MG63 (cell line): ENCODE measurements at regions not wholly inside any gene's neighbourhood (a gene's known extent, or its start where the extent isn't known, plus 50 kb on each side); places are given as distances from the start of the nearest gene placed in this dataset.

Experiments
- DNase-seq: peaks from one replicate; pipeline ENCODE4 v3.0.0-alpha.2; 2020
- H3K27me3 ChIP-seq: fragments of 250-450 bp; sonication (Bioruptor Pico); 2 replicates; pipeline ENCODE4 v1.5.1; 2020; ENCODE audit warnings: mild to moderate bottlenecking, moderate library complexity
- H3K36me3 ChIP-seq: fragments of 250-450 bp; sonication (Bioruptor Pico); 2 replicates; pipeline ENCODE4 v1.5.1; 2020; ENCODE audit warnings: mild to moderate bottlenecking, moderate library complexity
- H3K4me3 ChIP-seq: fragments of 250-450 bp; sonication (Bioruptor Pico); 2 replicates; pipeline ENCODE4 v1.5.1; 2020; ENCODE audit warnings: mild to moderate bottlenecking, moderate library complexity
- H3K9me3 ChIP-seq: fragments of 250-450 bp; sonication (Bioruptor Pico); 2 replicates; pipeline ENCODE4 v1.5.1; 2020; ENCODE audit warnings: mild to moderate bottlenecking, moderate library complexity

DNA sequence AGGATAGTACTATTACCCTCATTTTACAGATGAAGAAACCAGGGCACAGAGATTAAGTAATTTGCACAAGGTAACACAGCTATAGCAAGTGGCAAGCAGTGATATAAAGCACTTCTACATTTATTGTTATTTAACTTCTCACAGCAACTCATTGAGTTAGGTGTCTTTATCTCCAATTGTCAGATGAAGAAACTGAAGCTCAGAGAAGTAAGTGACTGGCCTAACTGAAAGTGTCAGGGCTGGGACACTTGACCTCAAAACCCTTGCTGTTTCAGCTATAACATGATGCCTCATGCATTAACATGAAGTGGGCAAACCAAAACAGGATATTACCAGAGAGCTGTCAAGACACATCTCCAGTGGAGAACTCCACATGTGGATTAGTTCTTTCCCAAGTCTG, 65.8 kb upstream of the LEKR1 start:
- H3K36me3 ChIP-seq = no peaks in the 10 kb centered on the region
- H3K9me3 ChIP-seq = 0 out of 2 replicates have a peak, but pooled peaks cover 2% of the 10 kb centered on the region
- no peak overlapping the region for H3K4me3 ChIP-seq
- no peaks in the 10 kb centered on the region for H3K27me3 ChIP-seq
- no peak for DNase-seq

GRCh38 chr3:156761007-156761406, 65.1 kb upstream of the LEKR1 start:
- no peaks in the 10 kb centered on the region for H3K36me3 ChIP-seq
- H3K9me3 ChIP-seq = 0 out of 2 replicates have a peak, but pooled peaks cover 2% of the 10 kb centered on the region
- H3K27me3 ChIP-seq = no peaks in the 10 kb centered on the region
- H3K4me3 ChIP-seq = no peak overlapping the region
- no peak for DNase-seq

DNA sequence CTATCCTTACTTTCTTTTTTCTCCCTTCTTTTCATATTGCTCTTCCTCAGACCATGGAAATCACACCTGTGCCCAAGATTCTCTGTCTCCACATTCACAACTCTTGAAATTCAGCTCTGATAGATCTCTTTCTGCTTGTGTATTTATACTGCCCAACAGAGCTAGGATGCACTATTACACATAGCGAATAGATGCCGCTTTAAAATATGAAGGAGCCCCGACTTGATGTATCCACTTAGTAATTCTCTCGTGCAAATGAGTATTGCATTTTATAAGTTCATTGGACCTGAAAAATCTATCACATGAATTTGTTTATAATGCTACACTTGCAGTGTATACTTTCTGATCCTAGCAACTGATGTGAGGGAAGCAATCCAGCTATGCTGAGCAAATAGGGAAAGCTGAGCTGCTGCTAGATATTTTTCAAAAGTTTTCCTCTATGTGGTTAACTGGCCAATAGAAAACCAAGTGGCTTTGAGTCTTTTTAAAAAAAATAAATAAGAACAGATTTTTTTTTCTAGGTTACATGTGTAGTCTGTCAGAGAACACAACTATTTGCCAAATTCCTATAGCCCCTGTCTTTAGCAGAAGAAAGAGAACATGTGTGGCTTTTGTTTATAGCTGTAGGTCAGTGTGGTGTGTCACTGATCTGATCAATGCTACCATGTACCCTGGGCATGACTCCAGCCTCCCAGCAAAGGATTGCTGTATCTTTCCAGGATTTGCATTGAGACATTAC, 64.3 kb upstream of the LEKR1 start:
- Histone ChIP-seq H3K9me3 (0 out of 2 replicates have a peak, but pooled peaks cover 2% of the 10 kb centered on the region), H3K36me3 (no peaks in the 10 kb centered on the region), H3K4me3 (no peak overlapping the region), H3K27me3 (no peaks in the 10 kb centered on the region)
- DNase-seq = peak; percentile 34

DNA sequence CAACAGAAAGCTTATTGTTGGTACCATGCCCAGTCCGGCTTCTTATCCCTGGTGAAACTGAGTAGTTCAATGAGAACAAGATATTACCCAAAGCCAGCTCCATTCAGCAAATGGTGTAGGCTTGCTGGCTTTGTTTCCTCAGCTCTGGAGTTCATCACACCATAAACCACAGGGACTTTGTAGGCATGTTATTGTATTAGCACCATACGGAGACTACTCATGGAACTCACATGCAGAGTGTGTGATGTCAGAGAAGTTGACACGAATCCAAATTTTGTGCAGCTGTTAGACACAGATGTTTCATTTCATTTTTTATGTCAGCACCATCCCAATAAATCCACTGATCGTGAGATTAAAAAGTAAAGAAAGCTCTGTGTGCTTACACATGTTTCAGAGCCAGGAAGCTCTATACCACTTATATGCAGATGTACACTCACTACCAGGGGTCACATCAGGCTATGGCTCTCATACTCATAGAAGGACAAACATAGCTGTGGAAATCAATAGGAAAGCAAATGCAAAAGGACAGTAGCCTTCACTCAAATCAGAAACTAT, 63.4 kb upstream of the LEKR1 start:
- no peaks in the 10 kb centered on the region for H3K36me3 ChIP-seq
- H3K4me3 ChIP-seq = no peak overlapping the region
- no peaks in the 10 kb centered on the region for H3K27me3 ChIP-seq
- DNase-seq = peak; percentile 70
- H3K9me3 ChIP-seq = 0 out of 2 replicates have a peak, but pooled peaks cover 2% of the 10 kb centered on the region

- DNase-seq = no peak
- Histone ChIP-seq H3K9me3 (0 out of 2 replicates have a peak, but pooled peaks cover 2% of the 10 kb centered on the region), H3K27me3 (no peaks in the 10 kb centered on the region), H3K36me3 (no peaks in the 10 kb centered on the region), H3K4me3 (no peak overlapping the region)
Measured at GRCh38 chr3:156763386-156763785, 62.8 kb upstream of the LEKR1 start.

- Histone ChIP-seq H3K36me3 (no peaks in the 10 kb centered on the region), H3K4me3 (no peak overlapping the region), H3K9me3 (0 out of 2 replicates have a peak, but pooled peaks cover 2% of the 10 kb centered on the region), H3K27me3 (no peaks in the 10 kb centered on the region)
- no peak for DNase-seq
Measured at GRCh38 chr3:156763931-156764720, 62.0 kb upstream of the LEKR1 start.

DNA sequence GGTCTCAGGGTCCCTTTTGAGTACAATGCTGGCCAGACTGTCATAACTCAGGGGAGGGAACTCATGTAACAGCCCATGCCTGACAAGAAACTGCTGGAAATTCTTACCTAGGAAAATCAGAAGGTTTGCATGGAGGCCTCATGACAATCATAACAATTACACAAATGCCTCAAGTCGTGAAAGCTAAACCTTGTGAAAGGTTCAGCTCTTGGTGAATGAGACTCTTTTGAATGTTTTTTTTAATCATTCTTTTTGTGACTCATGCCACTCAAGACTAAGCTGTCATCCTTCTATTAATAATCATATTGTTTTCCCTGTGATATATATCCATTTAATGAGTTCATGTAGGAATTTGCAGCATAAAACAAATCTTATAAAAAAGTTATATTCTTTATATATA, 61.4 kb upstream of the LEKR1 start:
- no peaks in the 10 kb centered on the region for H3K36me3 ChIP-seq
- 0 out of 2 replicates have a peak, but pooled peaks cover 2% of the 10 kb centered on the region for H3K9me3 ChIP-seq
- DNase-seq = no peak

DNA sequence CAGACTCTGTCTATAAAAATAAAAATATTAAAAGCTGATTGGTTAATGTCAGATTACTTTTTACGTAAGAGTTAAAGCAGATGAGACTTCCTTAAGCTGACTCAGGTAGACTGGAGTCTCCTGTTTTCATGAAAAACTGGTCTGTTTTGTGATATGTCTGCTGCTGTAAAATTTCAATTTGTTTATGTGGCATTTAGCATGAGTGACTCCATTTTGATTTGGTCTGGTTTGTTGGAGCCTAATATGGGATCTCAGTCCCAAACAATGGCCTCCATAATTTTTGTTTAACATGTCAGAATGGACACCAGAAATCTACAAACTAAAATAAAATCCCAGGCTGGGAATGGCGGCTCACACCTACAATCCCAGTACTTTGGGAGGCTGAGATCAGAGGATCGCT, 57.8 kb upstream of the LEKR1 start:
- H3K36me3 ChIP-seq = no peaks in the 10 kb centered on the region
- H3K4me3 ChIP-seq = no peak overlapping the region
- H3K9me3 ChIP-seq = no peaks in the 10 kb centered on the region
- DNase-seq = no peak
- H3K27me3 ChIP-seq = no peaks in the 10 kb centered on the region

More for the DNA sequence above, 61.4 kb upstream of the LEKR1 start:
- Histone ChIP-seq H3K27me3 (no peaks in the 10 kb centered on the region), H3K4me3 (no peak overlapping the region)

DNA sequence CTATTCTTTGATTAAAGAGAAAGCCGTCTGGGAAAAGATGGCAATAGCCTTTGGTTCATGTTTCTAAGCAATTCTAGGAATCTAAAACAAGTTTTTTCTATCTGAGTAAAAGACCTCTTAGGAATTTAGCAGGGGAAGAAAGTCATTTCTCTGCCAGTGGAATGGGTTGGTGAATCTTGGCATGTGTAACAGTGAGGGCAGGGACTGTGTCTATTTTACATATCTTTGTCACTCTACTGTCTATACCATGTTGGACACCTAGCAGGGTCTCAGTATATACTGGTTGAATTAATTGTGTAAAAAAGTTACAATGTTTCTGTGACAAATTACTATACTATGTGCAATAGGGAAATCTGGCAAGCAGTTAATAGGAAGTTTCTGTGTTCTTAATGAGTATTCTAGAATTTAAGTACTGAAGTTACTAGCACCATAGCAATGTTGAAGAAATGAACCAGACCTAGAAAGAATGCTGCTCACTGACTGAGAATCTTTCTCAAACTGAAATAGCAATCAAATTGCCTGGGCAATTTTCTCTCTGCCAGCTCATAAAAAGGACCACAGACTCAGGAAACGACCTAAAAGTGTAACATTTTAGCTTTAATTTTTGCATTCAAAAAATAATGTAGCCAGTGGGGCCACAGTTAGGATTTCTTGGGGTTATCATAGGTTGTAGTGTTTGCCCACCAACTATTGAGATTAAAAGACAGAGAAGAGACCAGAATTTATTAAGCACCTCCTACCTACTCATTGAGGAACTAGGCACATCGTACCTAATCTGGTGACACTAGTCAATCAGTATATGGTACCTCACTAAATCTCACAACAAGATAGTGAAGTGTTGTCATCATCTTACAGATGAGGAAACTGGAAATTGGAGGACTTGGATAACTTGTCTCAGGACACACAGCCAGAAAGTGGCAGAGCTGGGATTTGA, 56.2 kb upstream of the LEKR1 start:
- Histone ChIP-seq H3K4me3 (no peak overlapping the region), H3K36me3 (no peaks in the 10 kb centered on the region), H3K27me3 (no peaks in the 10 kb centered on the region), H3K9me3 (no peaks in the 10 kb centered on the region)
- DNase-seq = no peak

- DNase-seq = no peak
- no peaks in the 10 kb centered on the region for H3K36me3 ChIP-seq
- H3K4me3 ChIP-seq = no peak overlapping the region
- H3K9me3 ChIP-seq = no peaks in the 10 kb centered on the region
- H3K27me3 ChIP-seq = no peaks in the 10 kb centered on the region
Measured at GRCh38 chr3:156770699-156771414, 55.3 kb upstream of the LEKR1 start.

DNA sequence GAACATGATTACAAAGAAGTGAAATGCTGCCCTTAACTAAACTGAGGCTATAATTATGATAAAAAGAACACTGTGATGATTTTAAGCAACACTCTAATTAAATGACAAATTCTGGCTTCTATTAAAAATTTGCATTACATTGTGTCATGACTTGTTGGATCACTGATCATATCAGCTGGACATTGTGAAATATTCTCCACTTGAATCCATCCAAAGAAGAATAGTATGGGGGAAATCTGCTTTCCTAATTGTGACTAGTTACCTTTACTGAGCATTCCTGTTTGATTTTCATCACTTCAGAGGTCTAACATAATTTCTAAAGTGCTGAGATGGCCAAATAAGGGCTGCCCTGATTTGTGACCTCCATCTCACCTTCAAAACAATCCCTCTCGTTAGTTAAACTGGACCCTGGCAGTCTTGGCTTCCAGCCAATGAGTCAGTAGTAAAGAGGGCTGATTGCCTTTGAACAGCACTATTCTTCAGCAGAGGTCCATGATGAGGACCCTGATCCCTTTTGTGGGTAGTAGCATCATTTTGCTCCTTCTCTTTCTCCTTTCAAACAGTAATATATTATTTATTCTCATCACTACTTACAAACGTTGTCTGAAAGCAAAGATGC, 53.5 kb upstream of the LEKR1 start:
- DNase-seq = peak; percentile 48
- Histone ChIP-seq H3K36me3 (no peaks in the 10 kb centered on the region), H3K9me3 (no peaks in the 10 kb centered on the region), H3K4me3 (no peak overlapping the region), H3K27me3 (no peaks in the 10 kb centered on the region)

GRCh38 chr3:156776031-156776430, 50.1 kb upstream of the LEKR1 start:
- DNase-seq = no peak
- no peaks in the 10 kb centered on the region for H3K36me3 ChIP-seq
- H3K9me3 ChIP-seq = no peaks in the 10 kb centered on the region
- H3K27me3 ChIP-seq = no peaks in the 10 kb centered on the region
- no peak overlapping the region for H3K4me3 ChIP-seq
